ENCODE measurements at regions not wholly inside any gene's neighbourhood (a gene's known extent, or its start where the extent isn't known, plus 50 kb on each side); places are given as distances from the start of the nearest gene placed in this dataset.

DNA sequence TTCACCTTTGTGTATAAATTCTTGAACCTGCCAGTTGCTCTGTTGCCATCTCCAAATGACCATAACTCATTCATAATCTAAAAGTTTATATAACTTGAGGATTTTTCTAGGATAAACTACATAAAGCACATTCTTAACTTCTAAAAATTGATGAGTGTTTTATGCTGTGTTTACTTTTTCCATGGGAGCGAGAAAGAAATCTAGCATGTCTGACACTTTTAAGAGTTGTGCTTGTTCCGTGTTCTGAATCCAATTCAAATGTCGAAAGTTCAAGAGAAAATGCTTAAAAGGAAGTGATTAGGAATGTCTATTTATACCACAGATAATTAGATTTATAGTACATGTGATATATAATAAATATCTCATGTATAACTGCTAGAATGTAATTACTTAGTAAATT lies 154.4 kb downstream of the DEPDC1B start (continued):
- TF ChIP-seq, protein P1, sequence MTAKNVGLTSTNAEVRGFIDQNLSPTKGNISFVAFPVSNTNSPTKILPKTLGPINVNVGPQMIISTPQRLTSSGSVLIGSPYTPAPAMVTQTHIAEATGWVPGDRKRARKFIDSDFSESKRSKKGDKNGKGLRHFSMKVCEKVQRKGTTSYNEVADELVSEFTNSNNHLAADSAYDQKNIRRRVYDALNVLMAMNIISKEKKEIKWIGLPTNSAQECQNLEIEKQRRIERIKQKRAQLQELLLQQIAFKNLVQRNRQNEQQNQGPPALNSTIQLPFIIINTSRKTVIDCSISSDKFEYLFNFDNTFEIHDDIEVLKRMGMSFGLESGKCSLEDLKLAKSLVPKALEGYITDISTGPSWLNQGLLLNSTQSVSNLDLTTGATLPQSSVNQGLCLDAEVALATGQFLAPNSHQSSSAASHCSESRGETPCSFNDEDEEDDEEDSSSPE (CRISPR knock-in tag; IDR thresholded peaks at IDR 0.05): no peak
- TF ChIP-seq, protein P2, sequence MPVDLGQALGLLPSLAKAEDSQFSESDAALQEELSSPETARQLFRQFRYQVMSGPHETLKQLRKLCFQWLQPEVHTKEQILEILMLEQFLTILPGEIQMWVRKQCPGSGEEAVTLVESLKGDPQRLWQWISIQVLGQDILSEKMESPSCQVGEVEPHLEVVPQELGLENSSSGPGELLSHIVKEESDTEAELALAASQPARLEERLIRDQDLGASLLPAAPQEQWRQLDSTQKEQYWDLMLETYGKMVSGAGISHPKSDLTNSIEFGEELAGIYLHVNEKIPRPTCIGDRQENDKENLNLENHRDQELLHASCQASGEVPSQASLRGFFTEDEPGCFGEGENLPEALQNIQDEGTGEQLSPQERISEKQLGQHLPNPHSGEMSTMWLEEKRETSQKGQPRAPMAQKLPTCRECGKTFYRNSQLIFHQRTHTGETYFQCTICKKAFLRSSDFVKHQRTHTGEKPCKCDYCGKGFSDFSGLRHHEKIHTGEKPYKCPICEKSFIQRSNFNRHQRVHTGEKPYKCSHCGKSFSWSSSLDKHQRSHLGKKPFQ (CRISPR knock-in tag; IDR thresholded peaks at IDR 0.05; ENCODE audit: insufficient replicate concordance): no peak
- TF ChIP-seq FOXP1 (IDR thresholded peaks at IDR 0.05) (no peak), FOXP1 (CRISPR knock-in tag; IDR thresholded peaks at IDR 0.05) (no peak), MATR3 (CRISPR knock-in tag; IDR thresholded peaks at IDR 0.05) (no peak), HOXA7 (CRISPR knock-in tag; IDR thresholded peaks at IDR 0.05) (no peak), TBX2 (CRISPR knock-in tag; IDR thresholded peaks at IDR 0.05; ENCODE audit: borderline replicate concordance) (no peak), NR3C1 (CRISPR knock-in tag; IDR thresholded peaks at IDR 0.05) (no peak)
- TF ChIP-seq, protein P3, sequence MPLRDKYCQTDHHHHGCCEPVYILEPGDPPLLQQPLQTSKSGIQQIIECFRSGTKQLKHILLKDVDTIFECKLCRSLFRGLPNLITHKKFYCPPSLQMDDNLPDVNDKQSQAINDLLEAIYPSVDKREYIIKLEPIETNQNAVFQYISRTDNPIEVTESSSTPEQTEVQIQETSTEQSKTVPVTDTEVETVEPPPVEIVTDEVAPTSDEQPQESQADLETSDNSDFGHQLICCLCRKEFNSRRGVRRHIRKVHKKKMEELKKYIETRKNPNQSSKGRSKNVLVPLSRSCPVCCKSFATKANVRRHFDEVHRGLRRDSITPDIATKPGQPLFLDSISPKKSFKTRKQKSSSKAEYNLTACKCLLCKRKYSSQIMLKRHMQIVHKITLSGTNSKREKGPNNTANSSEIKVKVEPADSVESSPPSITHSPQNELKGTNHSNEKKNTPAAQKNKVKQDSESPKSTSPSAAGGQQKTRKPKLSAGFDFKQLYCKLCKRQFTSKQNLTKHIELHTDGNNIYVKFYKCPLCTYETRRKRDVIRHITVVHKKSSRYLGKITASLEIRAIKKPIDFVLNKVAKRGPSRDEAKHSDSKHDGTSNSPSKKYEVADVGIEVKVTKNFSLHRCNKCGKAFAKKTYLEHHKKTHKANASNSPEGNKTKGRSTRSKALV (CRISPR knock-in tag; IDR thresholded peaks at IDR 0.05): no peak

DNA sequence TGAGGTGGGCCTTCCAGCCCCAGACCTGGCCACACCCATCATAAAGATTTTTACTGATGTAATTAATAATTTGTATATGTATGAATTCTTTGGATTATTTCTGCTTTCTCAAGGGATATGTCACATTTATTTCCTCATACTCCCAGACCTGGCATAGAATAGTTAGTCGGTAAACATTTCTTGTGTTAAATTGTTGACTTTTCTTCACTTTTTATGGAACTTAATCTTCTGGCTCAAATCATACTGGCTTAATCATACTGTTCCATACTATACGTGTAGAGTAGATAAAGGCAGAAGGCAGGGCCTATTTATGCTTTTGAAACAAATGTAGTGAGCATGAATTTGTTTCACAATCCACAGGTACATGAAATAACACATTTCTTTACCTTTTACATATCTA lies 155.8 kb downstream of the DEPDC1B start:
- DNase-seq (ENCODE audit: low spot score) (no peak), FAIRE-seq (no peak), ATAC-seq (no peak)
- ChIA-PET POLR2A (no interaction called here), CTCF (ENCODE audit: low intra/inter-chr PET ratio, low total read pairs) (no interaction called here)
- WGBS (ENCODE audit: low lambda C conversion rate): 92% methylated on average over 2 of the region's 2 CpGs
- Histone ChIP-seq H3K27me3 (ENCODE audit: control insufficient read depth in 1 of 2, insufficient read depth in 2 of 2, low read length in 2 of 2) (no peaks in the 10 kb centered on the region), H3K27ac (ENCODE audit: extremely low read length, insufficient read depth, low read length) (no peak overlapping the region), H3K4me2 (ENCODE audit: low read depth, low read length) (no peak overlapping the region), H3K9me3 (ENCODE audit: low read length) (no peaks in the 10 kb centered on the region), H3K4me1 (ENCODE audit: insufficient read depth, low read length) (peaks cover 39% of the 10 kb centered on the region), H3K9ac (ENCODE audit: insufficient read depth, low read depth, low read length) (no peak overlapping the region), H4K20me1 (ENCODE audit: insufficient read depth, low read length) (no peaks in the 10 kb centered on the region), H3K4me3 (replicated peaks in 1 of 3; ENCODE audit: insufficient read depth in 1 of 3, low read depth in 2 of 3, low read length in 3 of 3) (no peak overlapping the region), H3K36me3 (replicated peaks in 1 of 2; ENCODE audit: control insufficient read depth in 1 of 2, insufficient read depth in 2 of 2, low read length in 2 of 2) (no peaks in the 10 kb centered on the region), H3K79me2 (ENCODE audit: insufficient read depth, low read length) (no peaks in the 10 kb centered on the region), H2AFZ (ENCODE audit: low read length) (no peak overlapping the region)
- in situ Hi-C loops (cut with HindIII; ENCODE audit: extremely low pct_ligation_motif_present, low pct_unique_long_range_greater_than_20kb): no loop called here
- intact Hi-C loops (cut with micrococcal nuclease; ENCODE audit: unreplicated experiment): loop anchor here (5.0 kb wide), 1 partner anchor 47 kb away; no protein-coding TSS in a partner anchor
- no TSS peak for BruUV-seq (replicated peaks)
- TF ChIP-seq, protein P4, sequence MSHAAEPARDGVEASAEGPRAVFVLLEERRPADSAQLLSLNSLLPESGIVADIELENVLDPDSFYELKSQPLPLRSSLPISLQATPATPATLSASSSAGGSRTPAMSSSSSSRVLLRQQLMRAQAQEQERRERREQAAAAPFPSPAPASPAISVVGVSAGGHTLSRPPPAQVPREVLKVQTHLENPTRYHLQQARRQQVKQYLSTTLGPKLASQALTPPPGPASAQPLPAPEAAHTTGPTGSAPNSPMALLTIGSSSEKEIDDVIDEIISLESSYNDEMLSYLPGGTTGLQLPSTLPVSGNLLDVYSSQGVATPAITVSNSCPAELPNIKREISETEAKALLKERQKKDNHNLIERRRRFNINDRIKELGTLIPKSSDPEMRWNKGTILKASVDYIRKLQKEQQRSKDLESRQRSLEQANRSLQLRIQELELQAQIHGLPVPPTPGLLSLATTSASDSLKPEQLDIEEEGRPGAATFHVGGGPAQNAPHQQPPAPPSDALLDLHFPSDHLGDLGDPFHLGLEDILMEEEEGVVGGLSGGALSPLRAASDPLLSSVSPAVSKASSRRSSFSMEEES (CRISPR knock-in tag; IDR thresholded peaks at IDR 0.05): no peak
- TF ChIP-seq PRMT3 (CRISPR knock-in tag; IDR thresholded peaks at IDR 0.05; ENCODE audit: borderline replicate concordance, low read depth) (no peak), RAD21 (CRISPR knock-in tag; IDR thresholded peaks at IDR 0.05) (no peak), ZBTB8A (CRISPR knock-in tag; IDR thresholded peaks at IDR 0.05; ENCODE audit: borderline replicate concordance, low read depth) (no peak)
- TF ChIP-seq, protein P5, sequence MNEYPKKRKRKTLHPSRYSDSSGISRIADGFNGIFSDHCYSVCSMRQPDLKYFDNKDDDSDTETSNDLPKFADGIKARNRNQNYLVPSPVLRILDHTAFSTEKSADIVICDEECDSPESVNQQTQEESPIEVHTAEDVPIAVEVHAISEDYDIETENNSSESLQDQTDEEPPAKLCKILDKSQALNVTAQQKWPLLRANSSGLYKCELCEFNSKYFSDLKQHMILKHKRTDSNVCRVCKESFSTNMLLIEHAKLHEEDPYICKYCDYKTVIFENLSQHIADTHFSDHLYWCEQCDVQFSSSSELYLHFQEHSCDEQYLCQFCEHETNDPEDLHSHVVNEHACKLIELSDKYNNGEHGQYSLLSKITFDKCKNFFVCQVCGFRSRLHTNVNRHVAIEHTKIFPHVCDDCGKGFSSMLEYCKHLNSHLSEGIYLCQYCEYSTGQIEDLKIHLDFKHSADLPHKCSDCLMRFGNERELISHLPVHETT (CRISPR knock-in tag; conservative IDR thresholded peaks at IDR 0.05): no peak
- TF ChIP-seq, protein P6, sequence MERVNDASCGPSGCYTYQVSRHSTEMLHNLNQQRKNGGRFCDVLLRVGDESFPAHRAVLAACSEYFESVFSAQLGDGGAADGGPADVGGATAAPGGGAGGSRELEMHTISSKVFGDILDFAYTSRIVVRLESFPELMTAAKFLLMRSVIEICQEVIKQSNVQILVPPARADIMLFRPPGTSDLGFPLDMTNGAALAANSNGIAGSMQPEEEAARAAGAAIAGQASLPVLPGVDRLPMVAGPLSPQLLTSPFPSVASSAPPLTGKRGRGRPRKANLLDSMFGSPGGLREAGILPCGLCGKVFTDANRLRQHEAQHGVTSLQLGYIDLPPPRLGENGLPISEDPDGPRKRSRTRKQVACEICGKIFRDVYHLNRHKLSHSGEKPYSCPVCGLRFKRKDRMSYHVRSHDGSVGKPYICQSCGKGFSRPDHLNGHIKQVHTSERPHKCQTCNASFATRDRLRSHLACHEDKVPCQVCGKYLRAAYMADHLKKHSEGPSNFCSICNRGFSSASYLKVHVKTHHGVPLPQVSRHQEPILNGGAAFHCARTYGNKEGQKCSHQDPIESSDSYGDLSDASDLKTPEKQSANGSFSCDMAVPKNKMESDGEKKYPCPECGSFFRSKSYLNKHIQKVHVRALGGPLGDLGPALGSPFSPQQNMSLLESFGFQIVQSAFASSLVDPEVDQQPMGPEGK (CRISPR knock-in tag; IDR thresholded peaks at IDR 0.05): no peak
